HG03060 (cell line): ENCODE measurements at regions not wholly inside any gene's neighbourhood (a gene's known extent, or its start where the extent isn't known, plus 50 kb on each side); places are given as distances from the start of the nearest gene placed in this dataset.
A peak's percentile ranks its signal among the peaks of the same experiment; 100 is the strongest.
"Not testable (repeated sequence)": the region's sequence is repeated elsewhere in the genome, so short reads cannot be mapped to it uniquely, and the experiment has no call there.

Experiments used
- ATAC-seq: cut with Tn5 transposase; IDR thresholded peaks from one replicate; pipeline ENCODE4 v1.9.1; 2021; ENCODE audit warnings: low read depth, moderate number of reproducible peaks; ENCODE audit not compliant: unreplicated experiment

GRCh38 chr6:179340-179950 lies 112.8 kb upstream of the DUSP22 start:
- no peak for ATAC-seq

GRCh38 chr6:180091-180694 lies 112.1 kb upstream of the DUSP22 start:
- ATAC-seq: not testable (repeated sequence)

- peak; percentile 78 for ATAC-seq
Measured at GRCh38 chr6:181049-181654, 111.1 kb upstream of the DUSP22 start.

GRCh38 chr6:183668-184067 lies 108.6 kb upstream of the DUSP22 start:
- no peak for ATAC-seq

GRCh38 chr6:184161-184700 lies 108.1 kb upstream of the DUSP22 start:
- no peak for ATAC-seq

GRCh38 chr6:186340-186965 lies 105.8 kb upstream of the DUSP22 start:
- no peak for ATAC-seq

- ATAC-seq: no peak
Measured at GRCh38 chr6:187210-187861, 105.0 kb upstream of the DUSP22 start.

GRCh38 chr6:188821-189655 lies 103.2 kb upstream of the DUSP22 start:
- peak; percentile 49 for ATAC-seq

- ATAC-seq: no peak
Measured at GRCh38 chr6:189676-190075, 102.6 kb upstream of the DUSP22 start.

- no peak for ATAC-seq
Measured at GRCh38 chr6:190596-191395, 101.5 kb upstream of the DUSP22 start.

- ATAC-seq: no peak
Measured at GRCh38 chr6:191487-192312, 100.6 kb upstream of the DUSP22 start.

- ATAC-seq: no peak
Measured at GRCh38 chr6:192313-192664, 100.0 kb upstream of the DUSP22 start.

GRCh38 chr6:193180-193579 lies 99.1 kb upstream of the DUSP22 start:
- ATAC-seq: no peak

GRCh38 chr6:193773-194310 lies 98.4 kb upstream of the DUSP22 start:
- no peak for ATAC-seq

- ATAC-seq: no peak
Measured at GRCh38 chr6:195861-196360, 96.4 kb upstream of the DUSP22 start.

- ATAC-seq: no peak
Measured at GRCh38 chr6:196543-196942, 95.7 kb upstream of the DUSP22 start.

- ATAC-seq: no peak
Measured at GRCh38 chr6:203661-204060, 88.6 kb upstream of the DUSP22 start.

- no peak for ATAC-seq
Measured at GRCh38 chr6:206264-206663, 86.0 kb upstream of the DUSP22 start.
